ENCODE measurements at regions not wholly inside any gene's neighbourhood (a gene's known extent, or its start where the extent isn't known, plus 50 kb on each side); places are given as distances from the start of the nearest gene placed in this dataset.

DNA sequence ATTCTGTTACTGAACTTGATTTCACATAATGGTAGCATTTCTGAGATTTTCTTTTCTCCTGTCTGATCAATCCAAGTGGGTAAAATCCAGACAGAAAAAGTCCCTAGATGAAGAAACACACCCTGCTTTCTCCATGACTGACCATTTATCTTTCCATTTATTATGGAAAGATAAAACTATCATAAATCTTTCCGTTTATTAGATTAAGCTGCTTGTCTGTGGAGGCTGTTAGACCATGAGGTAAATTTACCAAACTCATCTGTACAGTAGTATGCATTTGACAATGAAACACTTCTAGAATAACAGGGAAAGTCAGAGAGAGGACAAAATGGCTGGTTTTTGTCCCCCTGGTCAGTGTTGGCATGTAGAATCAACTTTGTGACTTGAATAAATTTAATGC is 491.2 kb upstream of the SEMA6A start (continued):
- TF ChIP-seq ARID4B (CRISPR knock-in tag; IDR thresholded peaks at IDR 0.05; ENCODE audit: borderline replicate concordance) (no peak), NR3C1 (CRISPR knock-in tag; conservative IDR thresholded peaks at IDR 0.05; ENCODE audit: low read depth) (no peak), ETV6 (CRISPR knock-in tag; IDR thresholded peaks at IDR 0.05) (no peak), ATF2 (CRISPR knock-in tag; IDR thresholded peaks at IDR 0.05; ENCODE audit: borderline replicate concordance, low read depth) (no peak)

- ChIA-PET CTCF (no interaction called here), POLR2A (no interaction called here)
- ATAC-seq, result no peak
- H3K27me3 Mint-ChIP-seq (ENCODE audit: low read depth), result no peaks in the 10 kb centered on the region
- H3K4me3 Mint-ChIP-seq, result no peak overlapping the region
- peaks cover 8% of the 10 kb centered on the region for H3K4me1 Mint-ChIP-seq
- H3K9me3 Mint-ChIP-seq, result peaks cover 4% of the 10 kb centered on the region
- H3K36me3 Mint-ChIP-seq, result peaks cover 5% of the 10 kb centered on the region
- no peak for DNase-seq (ENCODE audit: low spot score)
- no peak overlapping the region for H3K27ac Mint-ChIP-seq
- no peak for TF ChIP-seq IRF2 (CRISPR knock-in tag; IDR thresholded peaks at IDR 0.05; ENCODE audit: borderline replicate concordance, low read depth)
- TF ChIP-seq ATF1 (CRISPR knock-in tag; IDR thresholded peaks at IDR 0.05), result no peak
- TF ChIP-seq FOXP4 (CRISPR knock-in tag; IDR thresholded peaks at IDR 0.05), result no peak
- TF ChIP-seq, protein P1, sequence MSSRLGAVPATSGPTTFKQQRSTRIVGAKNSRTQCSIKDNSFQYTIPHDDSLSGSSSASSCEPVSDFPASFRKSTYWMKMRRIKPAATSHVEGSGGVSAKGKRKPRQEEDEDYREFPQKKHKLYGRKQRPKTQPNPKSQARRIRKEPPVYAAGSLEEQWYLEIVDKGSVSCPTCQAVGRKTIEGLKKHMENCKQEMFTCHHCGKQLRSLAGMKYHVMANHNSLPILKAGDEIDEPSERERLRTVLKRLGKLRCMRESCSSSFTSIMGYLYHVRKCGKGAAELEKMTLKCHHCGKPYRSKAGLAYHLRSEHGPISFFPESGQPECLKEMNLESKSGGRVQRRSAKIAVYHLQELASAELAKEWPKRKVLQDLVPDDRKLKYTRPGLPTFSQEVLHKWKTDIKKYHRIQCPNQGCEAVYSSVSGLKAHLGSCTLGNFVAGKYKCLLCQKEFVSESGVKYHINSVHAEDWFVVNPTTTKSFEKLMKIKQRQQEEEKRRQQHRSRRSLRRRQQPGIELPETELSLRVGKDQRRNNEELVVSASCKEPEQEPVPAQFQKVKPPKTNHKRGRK (CRISPR knock-in tag; IDR thresholded peaks at IDR 0.05; ENCODE audit: borderline replicate concordance), result no peak
- no peak for TF ChIP-seq ZNF232 (CRISPR knock-in tag; IDR thresholded peaks at IDR 0.05)
- TF ChIP-seq ZNF423 (CRISPR knock-in tag; IDR thresholded peaks at IDR 0.05), result no peak
- no peak for TF ChIP-seq NFATC4 (CRISPR knock-in tag; IDR thresholded peaks at IDR 0.05)
- no peak for TF ChIP-seq FOXJ3 (CRISPR knock-in tag; IDR thresholded peaks at IDR 0.05; ENCODE audit: borderline replicate concordance)
- TF ChIP-seq, protein P2, sequence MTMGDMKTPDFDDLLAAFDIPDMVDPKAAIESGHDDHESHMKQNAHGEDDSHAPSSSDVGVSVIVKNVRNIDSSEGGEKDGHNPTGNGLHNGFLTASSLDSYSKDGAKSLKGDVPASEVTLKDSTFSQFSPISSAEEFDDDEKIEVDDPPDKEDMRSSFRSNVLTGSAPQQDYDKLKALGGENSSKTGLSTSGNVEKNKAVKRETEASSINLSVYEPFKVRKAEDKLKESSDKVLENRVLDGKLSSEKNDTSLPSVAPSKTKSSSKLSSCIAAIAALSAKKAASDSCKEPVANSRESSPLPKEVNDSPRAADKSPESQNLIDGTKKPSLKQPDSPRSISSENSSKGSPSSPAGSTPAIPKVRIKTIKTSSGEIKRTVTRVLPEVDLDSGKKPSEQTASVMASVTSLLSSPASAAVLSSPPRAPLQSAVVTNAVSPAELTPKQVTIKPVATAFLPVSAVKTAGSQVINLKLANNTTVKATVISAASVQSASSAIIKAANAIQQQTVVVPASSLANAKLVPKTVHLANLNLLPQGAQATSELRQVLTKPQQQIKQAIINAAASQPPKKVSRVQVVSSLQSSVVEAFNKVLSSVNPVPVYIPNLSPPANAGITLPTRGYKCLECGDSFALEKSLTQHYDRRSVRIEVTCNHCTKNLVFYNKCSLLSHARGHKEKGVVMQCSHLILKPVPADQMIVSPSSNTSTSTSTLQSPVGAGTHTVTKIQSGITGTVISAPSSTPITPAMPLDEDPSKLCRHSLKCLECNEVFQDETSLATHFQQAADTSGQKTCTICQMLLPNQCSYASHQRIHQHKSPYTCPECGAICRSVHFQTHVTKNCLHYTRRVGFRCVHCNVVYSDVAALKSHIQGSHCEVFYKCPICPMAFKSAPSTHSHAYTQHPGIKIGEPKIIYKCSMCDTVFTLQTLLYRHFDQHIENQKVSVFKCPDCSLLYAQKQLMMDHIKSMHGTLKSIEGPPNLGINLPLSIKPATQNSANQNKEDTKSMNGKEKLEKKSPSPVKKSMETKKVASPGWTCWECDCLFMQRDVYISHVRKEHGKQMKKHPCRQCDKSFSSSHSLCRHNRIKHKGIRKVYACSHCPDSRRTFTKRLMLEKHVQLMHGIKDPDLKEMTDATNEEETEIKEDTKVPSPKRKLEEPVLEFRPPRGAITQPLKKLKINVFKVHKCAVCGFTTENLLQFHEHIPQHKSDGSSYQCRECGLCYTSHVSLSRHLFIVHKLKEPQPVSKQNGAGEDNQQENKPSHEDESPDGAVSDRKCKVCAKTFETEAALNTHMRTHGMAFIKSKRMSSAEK (CRISPR knock-in tag; IDR thresholded peaks at IDR 0.05; ENCODE audit: borderline replicate concordance), result no peak
- no peak for TF ChIP-seq NR2C2 (CRISPR knock-in tag; IDR thresholded peaks at IDR 0.05)
- no peak for TF ChIP-seq FOXK1 (CRISPR knock-in tag; IDR thresholded peaks at IDR 0.05)
- TF ChIP-seq, protein P3, sequence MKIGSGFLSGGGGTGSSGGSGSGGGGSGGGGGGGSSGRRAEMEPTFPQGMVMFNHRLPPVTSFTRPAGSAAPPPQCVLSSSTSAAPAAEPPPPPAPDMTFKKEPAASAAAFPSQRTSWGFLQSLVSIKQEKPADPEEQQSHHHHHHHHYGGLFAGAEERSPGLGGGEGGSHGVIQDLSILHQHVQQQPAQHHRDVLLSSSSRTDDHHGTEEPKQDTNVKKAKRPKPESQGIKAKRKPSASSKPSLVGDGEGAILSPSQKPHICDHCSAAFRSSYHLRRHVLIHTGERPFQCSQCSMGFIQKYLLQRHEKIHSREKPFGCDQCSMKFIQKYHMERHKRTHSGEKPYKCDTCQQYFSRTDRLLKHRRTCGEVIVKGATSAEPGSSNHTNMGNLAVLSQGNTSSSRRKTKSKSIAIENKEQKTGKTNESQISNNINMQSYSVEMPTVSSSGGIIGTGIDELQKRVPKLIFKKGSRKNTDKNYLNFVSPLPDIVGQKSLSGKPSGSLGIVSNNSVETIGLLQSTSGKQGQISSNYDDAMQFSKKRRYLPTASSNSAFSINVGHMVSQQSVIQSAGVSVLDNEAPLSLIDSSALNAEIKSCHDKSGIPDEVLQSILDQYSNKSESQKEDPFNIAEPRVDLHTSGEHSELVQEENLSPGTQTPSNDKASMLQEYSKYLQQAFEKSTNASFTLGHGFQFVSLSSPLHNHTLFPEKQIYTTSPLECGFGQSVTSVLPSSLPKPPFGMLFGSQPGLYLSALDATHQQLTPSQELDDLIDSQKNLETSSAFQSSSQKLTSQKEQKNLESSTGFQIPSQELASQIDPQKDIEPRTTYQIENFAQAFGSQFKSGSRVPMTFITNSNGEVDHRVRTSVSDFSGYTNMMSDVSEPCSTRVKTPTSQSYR (CRISPR knock-in tag; IDR thresholded peaks at IDR 0.05), result no peak
- no peak for TF ChIP-seq ZNF396 (CRISPR knock-in tag; IDR thresholded peaks at IDR 0.05; ENCODE audit: borderline replicate concordance)
- no peak for TF ChIP-seq ZSCAN18 (CRISPR knock-in tag; IDR thresholded peaks at IDR 0.05)
- TF ChIP-seq SOX15 (CRISPR knock-in tag; IDR thresholded peaks at IDR 0.05), result no peak
Observed at GRCh38 chr5:117065161-117065560, 490.5 kb upstream of the SEMA6A start.
